ENCODE measurements at regions not wholly inside any gene's neighbourhood (a gene's known extent, or its start where the extent isn't known, plus 50 kb on each side); places are given as distances from the start of the nearest gene placed in this dataset.

- H3K27me3 Mint-ChIP-seq (ENCODE audit: low read depth): no peaks in the 10 kb centered on the region
- H3K4me3 Mint-ChIP-seq: no peak overlapping the region
- peaks cover 17% of the 10 kb centered on the region for H3K9me3 Mint-ChIP-seq
- peaks cover 13% of the 10 kb centered on the region for H3K4me1 Mint-ChIP-seq
- H3K27ac Mint-ChIP-seq: peak overlapping the region; percentile 76 to 89 (median 78)
- peaks cover 4% of the 10 kb centered on the region for H3K36me3 Mint-ChIP-seq (ENCODE audit: low read depth)
- no peak for TF ChIP-seq CTCF (IDR thresholded peaks at IDR 0.05; ENCODE audit: unreplicated experiment in 3 of 3)
These were observed 63.0 kb upstream of the DSC1 start for GRCh38 chr18:31225668-31226067.

GRCh38 chr18:31227497-31228229 is 65.0 kb upstream of the DSC1 start:
- Mint-ChIP-seq H3K27me3 (ENCODE audit: low read depth) (no peaks in the 10 kb centered on the region), H3K36me3 (ENCODE audit: low read depth) (no peaks in the 10 kb centered on the region), H3K4me3 (no peak overlapping the region), H3K4me1 (peaks cover 13% of the 10 kb centered on the region), H3K9me3 (peaks cover 3% of the 10 kb centered on the region), H3K27ac (no peak overlapping the region)
- no peak for TF ChIP-seq CTCF (IDR thresholded peaks at IDR 0.05; ENCODE audit: unreplicated experiment in 3 of 3)

- H3K4me1 Mint-ChIP-seq: peaks cover 22% of the 10 kb centered on the region
- no peak for TF ChIP-seq CTCF (IDR thresholded peaks at IDR 0.05; ENCODE audit: unreplicated experiment in 3 of 3)
- no peak overlapping the region for H3K27ac Mint-ChIP-seq
- no peaks in the 10 kb centered on the region for H3K36me3 Mint-ChIP-seq (ENCODE audit: low read depth)
- no peaks in the 10 kb centered on the region for H3K27me3 Mint-ChIP-seq (ENCODE audit: low read depth)
- no peak overlapping the region for H3K4me3 Mint-ChIP-seq
- no peaks in the 10 kb centered on the region for H3K9me3 Mint-ChIP-seq
These were observed 67.2 kb upstream of the DSC1 start for GRCh38 chr18:31229829-31230228.

- Mint-ChIP-seq H3K27me3 (ENCODE audit: low read depth) (no peaks in the 10 kb centered on the region), H3K4me1 (peaks cover 17% of the 10 kb centered on the region), H3K9me3 (no peaks in the 10 kb centered on the region), H3K27ac (no peak overlapping the region), H3K36me3 (ENCODE audit: low read depth) (no peaks in the 10 kb centered on the region), H3K4me3 (no peak overlapping the region)
- TF ChIP-seq CTCF (IDR thresholded peaks at IDR 0.05; ENCODE audit: unreplicated experiment in 3 of 3): no peak
These were observed 67.8 kb upstream of the DSC1 start for GRCh38 chr18:31230495-31230894.

GRCh38 chr18:31232013-31232412 is 69.4 kb upstream of the DSC1 start:
- Mint-ChIP-seq H3K27me3 (ENCODE audit: low read depth) (no peaks in the 10 kb centered on the region), H3K9me3 (no peaks in the 10 kb centered on the region), H3K4me3 (no peak overlapping the region), H3K27ac (no peak overlapping the region), H3K36me3 (ENCODE audit: low read depth) (no peaks in the 10 kb centered on the region), H3K4me1 (peaks cover 9% of the 10 kb centered on the region)
- no peak for TF ChIP-seq CTCF (IDR thresholded peaks at IDR 0.05; ENCODE audit: unreplicated experiment in 3 of 3)

GRCh38 chr18:31232775-31233424 is 70.2 kb upstream of the DSC1 start:
- TF ChIP-seq CTCF (IDR thresholded peaks at IDR 0.05; ENCODE audit: unreplicated experiment in 3 of 3): no peak
- H3K27me3 Mint-ChIP-seq (ENCODE audit: low read depth): no peaks in the 10 kb centered on the region
- H3K4me3 Mint-ChIP-seq: no peak overlapping the region
- H3K27ac Mint-ChIP-seq: peak overlapping the region; percentile 18 to 90 (median 84)
- H3K4me1 Mint-ChIP-seq: peaks cover 9% of the 10 kb centered on the region
- no peaks in the 10 kb centered on the region for H3K9me3 Mint-ChIP-seq
- no peaks in the 10 kb centered on the region for H3K36me3 Mint-ChIP-seq (ENCODE audit: low read depth)
